ENCODE measurements at regions not wholly inside any gene's neighbourhood (a gene's known extent, or its start where the extent isn't known, plus 50 kb on each side); places are given as distances from the start of the nearest gene placed in this dataset.

GRCh38 chr18:28606686-28607085, 429.8 kb upstream of the CDH2 start:
- no peak for DNase-seq (ENCODE audit: low spot score)

DNA sequence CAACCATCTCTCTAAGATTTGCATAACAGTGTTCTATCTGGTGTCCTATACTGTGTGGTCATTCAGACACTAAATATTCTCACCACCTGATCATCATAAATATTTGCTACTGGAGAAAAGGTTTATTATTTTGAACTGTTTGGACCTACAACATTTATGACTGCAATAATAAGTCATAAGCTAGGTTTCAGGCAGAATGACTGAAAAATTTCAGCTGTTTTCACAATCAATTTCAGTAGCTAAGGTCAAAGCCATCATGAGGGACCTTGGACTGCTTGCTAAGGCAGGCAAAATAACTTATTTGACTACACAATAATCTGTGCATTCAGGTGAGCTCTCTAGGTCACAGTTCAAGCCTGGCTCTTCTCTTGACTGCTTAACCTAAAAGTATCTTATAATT, 425.5 kb upstream of the CDH2 start:
- DNase-seq (ENCODE audit: low spot score), result no peak

GRCh38 chr18:28594034-28594433, 417.1 kb upstream of the CDH2 start:
- DNase-seq (ENCODE audit: low spot score), result no peak

DNA sequence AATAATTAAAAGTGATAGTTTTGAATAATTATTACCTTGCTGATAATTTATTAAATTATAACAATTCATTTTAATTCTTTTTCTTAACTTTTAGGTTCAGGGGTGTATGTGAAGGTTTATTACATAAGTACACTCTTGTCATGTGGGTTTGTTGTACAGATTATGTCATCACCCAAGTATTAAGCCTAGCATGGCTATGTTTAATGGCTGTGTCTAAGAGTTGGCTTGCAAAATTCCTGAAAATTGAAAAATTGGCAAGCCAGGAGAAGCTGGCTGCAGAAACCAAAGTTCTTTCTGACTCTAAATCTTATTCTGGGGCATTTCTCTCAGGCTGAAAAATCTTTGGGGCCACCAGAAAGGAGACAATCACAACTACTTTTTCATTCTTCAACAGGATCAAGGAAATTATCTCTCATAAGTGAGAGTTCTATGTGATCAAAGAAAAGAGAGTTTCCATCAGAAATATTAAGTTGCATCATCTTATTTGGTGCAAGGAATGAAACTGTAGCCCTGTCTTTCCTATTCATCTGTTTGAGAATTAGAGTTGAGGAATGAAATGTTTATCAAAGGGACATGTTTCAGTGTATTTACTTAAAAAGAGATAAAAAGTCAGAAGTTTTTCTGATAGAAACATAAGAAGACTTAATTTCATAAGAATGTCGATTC, 412.1 kb upstream of the CDH2 start:
- no peak for DNase-seq (ENCODE audit: low spot score)

DNA sequence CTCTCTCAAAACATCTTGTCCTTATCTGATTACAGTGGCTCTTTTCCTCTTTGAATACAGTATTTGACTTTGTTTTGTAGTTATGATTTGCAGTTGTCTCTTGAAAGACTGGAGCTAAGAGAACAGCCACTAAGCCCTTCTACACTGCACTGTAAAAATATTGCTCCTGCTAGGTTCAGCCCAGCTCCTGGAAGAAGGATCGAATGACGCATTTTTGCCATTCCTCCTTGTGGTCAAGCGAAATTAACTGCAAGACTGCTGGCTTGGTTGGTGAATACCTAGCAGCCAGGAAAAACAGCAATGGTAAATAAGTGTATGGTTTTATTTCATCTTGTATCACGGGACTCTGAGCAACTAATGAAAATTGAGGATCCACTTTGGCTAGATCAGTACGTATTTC, 407.8 kb upstream of the CDH2 start:
- no peak for DNase-seq (ENCODE audit: low spot score)

DNA sequence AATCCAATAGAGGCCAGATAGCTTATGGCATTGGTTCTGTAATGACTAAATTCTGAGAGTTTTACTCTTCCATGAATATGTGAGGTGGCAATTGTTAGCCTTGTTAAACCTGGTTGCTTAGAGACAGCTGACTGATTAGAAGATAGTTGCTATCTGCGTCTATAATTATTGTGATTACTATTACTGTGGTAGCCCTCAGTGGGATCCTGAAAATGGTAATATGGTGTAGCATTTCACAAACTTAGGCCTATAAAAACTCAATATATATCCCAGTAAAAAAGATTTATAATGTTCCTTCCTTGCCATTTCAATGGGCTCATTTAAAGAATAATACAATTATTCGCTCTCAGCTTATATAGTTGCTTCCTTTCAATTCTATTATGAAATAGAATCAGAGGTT, 405.8 kb upstream of the CDH2 start:
- no peak for DNase-seq (ENCODE audit: low spot score)

GRCh38 chr18:28581521-28582071, 404.7 kb upstream of the CDH2 start:
- no peak for DNase-seq (ENCODE audit: low spot score)

DNA sequence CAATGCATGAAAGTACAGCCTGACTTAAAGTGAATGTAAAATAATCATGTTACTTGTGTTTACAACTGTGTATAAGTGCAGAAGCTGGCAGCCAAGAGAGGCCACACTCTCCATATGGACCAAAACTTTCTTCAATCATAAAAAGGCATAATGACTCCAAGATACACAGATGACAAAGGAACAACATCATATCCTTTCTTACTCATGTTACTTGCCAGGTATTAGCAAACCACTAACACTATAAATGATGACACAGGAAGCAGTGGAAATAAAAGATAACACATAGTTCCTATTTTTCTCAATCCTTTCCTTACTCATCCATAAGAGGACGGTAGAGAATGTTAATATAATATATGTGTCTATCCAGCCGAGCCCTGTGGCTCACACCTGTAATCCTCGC, 400.0 kb upstream of the CDH2 start:
- no peak for DNase-seq (ENCODE audit: low spot score)

DNA sequence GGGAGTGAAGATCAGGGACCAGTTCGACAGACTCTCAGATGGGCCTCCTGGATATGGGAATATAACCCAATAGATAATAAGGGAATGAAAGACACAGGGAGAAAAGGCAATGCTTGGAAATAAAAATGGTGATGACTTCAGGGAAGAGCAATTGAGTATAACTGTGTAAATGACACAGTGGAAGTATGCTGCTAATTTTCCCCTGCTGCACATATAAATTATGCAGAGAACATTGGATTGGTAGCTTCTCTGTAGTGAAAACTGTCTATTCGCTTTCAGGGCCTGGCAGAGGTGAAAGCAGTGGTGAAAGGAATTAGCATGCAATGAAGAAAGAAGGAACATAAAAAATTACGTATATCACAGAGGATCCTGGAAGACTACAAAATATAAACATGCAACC, 398.2 kb upstream of the CDH2 start:
- no peak for DNase-seq (ENCODE audit: low spot score)

DNA sequence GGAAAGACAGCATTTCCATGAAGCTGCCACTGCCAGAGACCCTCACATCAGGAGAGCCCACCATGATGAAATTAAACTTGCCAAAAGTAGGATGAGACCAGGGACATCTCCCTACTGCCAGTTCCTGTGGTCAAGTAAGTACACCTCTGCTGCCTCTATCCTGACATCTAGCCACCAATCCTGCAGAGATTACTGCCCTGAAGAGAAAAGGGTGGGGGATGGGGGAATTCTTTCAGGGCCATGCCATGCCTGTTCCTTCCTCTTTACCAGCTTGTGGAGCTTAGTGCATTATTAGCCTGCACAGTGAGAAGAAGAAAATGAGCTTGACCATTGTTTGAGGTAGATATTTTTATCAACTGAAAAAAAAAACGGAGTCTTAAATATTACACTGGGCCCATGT, 397.2 kb upstream of the CDH2 start:
- no peak for DNase-seq (ENCODE audit: low spot score)

GRCh38 chr18:28571929-28572328, 395.0 kb upstream of the CDH2 start:
- no peak for DNase-seq (ENCODE audit: low spot score)

DNA sequence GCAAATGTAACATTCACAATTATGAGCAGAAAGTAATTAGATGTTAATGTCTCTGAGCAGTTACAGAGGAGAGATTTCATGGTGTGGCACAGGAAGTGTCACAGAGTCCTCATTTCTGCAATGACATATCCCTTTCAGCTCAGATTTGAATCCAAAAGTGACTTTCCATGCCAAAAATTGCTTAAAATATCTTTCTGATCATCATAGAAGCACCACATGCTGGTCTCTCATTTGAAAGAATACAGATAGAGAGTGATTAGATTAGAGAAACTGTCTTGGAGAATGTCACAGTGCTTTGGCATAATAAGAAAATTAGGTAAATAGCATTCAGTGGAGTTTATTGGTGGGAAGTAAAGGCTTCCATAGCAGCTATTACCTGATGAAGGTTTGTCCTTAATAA, 383.4 kb upstream of the CDH2 start:
- no peak for DNase-seq (ENCODE audit: low spot score)

- no peak for DNase-seq (ENCODE audit: low spot score)
Observed at GRCh38 chr18:28559511-28559910, 382.6 kb upstream of the CDH2 start.

DNA sequence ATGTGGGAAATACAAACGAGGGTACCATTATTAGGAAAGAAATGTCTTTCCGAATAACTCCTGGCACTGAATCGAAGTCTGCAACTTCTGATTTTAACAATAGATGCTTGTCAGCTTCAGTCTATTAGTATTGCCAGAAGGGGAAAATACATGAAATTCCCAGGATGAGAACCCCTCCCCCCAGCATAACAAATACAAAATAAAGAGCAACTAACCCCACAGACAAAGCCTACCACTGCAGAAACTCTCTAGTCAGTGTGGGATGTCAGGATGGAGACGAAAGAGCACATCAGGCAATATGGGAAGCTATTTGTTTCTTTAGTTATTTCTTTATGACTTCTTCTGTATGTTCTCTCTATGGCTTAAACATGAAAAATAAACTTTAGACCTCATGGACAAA, 365.0 kb upstream of the CDH2 start:
- DNase-seq (ENCODE audit: low spot score), result no peak

DNA sequence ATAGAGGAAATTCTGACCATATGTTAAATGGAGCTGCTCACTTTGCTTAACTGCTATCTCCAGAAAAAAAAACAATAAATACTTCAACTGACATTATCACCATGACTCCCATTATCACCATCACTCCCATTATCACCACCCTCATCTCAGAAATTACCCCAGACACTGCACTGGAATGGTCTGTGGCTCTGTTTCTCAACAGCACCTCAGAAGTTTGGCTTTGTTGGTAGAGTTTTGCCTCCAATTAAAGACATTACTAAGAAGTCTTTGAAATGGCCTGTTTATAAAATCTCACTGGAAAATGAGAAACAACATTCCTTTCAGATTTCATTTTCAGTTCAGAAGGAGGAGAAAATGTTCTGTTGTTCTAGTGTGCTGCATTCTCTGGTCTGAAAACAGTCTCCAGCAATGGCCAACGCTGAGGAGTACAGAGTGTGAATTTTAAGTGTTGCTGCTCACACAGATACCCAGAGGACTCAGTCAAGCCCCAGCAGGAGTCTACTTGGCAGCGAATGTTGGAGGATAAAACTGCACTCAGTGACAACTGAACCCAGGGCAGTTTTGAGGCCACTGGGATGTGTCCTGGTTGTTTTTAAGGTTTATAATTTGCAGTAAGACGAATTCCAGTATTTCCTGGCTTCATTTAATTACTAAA, 364.5 kb upstream of the CDH2 start:
- no peak for DNase-seq (ENCODE audit: low spot score)

DNA sequence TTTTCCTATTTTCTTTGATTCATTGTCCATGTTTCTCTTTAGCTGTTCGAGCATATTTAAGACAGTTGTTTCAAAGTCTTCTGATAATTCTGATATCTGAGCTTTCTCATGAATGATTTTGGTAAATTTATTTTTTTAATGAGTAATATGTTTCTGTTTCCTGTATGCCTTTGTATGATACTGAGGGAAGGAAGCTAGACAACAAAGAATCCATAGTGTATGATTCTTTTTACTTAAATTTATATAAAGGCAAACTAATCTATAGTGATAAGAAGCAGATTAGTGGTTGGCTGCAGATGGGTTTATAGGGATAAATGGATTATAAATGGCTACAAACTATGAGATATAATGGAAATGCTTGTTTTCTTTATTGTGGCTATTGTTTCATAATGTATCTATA, 352.7 kb upstream of the CDH2 start:
- DNase-seq (ENCODE audit: low spot score), result no peak

- no peak for DNase-seq (ENCODE audit: low spot score)
Observed at GRCh38 chr18:28526196-28526595, 349.3 kb upstream of the CDH2 start.

GRCh38 chr18:28523758-28524475, 347.0 kb upstream of the CDH2 start:
- no peak for DNase-seq (ENCODE audit: low spot score)

DNA sequence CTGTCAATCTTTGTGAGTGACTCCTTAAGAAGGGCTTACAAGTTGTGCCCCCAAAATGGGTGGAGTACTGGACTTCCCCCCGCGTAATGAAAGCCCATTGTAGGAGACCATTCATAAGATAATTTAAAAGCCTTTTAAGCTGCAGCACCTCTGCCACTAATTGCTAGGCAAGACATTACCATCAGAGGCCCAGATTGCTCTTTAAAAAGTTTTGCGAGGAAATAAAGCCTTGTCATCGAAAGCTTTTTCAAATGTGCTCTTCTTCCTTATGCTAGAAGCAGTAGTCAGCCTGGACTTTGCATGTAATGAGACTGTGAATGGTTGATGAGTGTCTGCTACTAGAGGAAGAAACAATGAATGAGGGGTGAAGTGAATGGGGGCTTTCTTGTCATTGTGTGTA, 345.3 kb upstream of the CDH2 start:
- no peak for DNase-seq (ENCODE audit: low spot score)

GRCh38 chr18:28519997-28520396, 343.1 kb upstream of the CDH2 start:
- DNase-seq (ENCODE audit: low spot score), result no peak

DNA sequence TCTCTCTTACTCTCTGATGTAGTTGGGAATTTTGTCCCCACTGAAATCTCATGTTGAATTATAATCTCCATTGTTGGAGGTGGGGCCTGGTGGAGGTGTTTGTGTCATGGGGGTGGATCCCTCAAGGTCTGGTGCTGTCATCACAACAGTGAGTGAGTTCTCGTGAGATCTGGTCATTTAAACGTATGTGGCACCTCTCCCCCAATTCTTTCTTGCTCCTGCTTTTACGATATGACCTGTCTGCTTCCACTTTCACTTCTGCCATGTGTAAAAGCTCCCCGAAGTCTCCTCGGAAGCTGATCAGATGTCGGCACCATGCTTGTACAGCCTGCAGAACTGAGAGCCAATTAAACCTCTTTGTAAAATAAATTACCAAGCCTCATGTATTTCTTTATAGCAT, 337.8 kb upstream of the CDH2 start:
- DNase-seq (ENCODE audit: low spot score), result no peak

DNA sequence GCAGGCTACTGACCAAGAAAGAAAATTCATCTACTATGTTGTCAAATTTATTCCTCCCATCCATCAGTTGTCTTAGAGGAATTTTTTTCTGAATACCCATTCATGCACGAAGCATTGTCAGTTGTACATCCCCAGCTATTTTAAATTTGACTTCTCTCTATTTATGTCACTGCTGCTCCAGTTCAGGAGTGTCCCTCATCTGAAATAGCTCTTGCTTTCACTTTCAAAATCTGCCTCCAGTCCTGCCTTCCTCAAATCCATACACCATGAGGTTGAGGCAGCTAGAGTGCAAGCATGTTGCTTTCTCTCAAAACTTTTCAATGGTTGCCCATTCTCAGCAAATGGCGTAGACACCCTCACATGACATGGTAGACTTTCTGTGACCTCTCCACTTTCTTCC, 335.4 kb upstream of the CDH2 start:
- DNase-seq (ENCODE audit: low spot score), result no peak

DNA sequence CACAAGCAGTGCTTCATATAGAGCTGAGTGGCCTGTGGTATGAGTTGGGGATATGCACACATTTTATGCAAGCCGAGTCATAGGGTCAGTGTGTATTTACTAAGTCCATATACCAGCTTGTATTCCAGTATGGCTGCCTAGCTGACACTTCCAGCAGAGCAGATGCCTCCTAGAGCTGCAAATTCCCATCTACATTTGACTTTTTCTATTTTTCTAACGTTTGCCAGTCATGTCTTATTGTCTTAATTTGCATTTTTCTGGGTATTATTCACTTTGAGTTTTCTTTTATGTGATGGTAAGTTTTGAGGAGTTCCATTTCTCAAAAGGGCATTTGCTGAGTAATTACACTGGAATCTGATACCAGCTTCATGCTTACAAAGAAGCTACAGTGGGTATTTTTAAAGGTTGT, 334.5 kb upstream of the CDH2 start:
- no peak for DNase-seq (ENCODE audit: low spot score)
